Loucy (cell line): ENCODE measurements at regions not wholly inside any gene's neighbourhood (a gene's known extent, or its start where the extent isn't known, plus 50 kb on each side); places are given as distances from the start of the nearest gene placed in this dataset.

Source experiments
- H2AFZ ChIP-seq: fragments of 200-600 bp; sonication (generic); 2 replicates; pipeline ENCODE4 v1.6.0; 2016; ENCODE audit warnings: antibody characterized with exemption, mild to moderate bottlenecking, low read length, moderate library complexity
- H3F3A ChIP-seq: fragments of 200-600 bp; 2 replicates; pipeline ENCODE4 v1.6.0; 2016; ENCODE audit warnings: antibody characterized with exemption, low read depth, mild to moderate bottlenecking
- H3K27me3 ChIP-seq: fragments of 200-600 bp; sonication (generic); 2 replicates; pipeline ENCODE4 v1.6.1; 2014; ENCODE audit warnings: low read length, mild to moderate bottlenecking; ENCODE audit not compliant: insufficient read depth, poor library complexity, severe bottlenecking
- H3K36me3 ChIP-seq: fragments of 200-600 bp; sonication (generic); 2 replicates; pipeline ENCODE4 v1.6.1; 2016; ENCODE audit warnings: low read length; ENCODE audit not compliant: insufficient read depth
- H3K4me1 ChIP-seq: fragments of 200-600 bp; sonication (generic); 2 replicates; pipeline ENCODE4 v1.5.1; 2014; ENCODE audit warnings: low read length, mild to moderate bottlenecking; ENCODE audit not compliant: insufficient read depth, poor library complexity, severe bottlenecking
- H3K4me2 ChIP-seq: fragments of 200-600 bp; sonication (generic); 2 replicates; pipeline ENCODE4 v1.6.0; 2014; ENCODE audit warnings: antibody characterized with exemption, low read length, low read depth, mild to moderate bottlenecking; ENCODE audit not compliant: poor library complexity, severe bottlenecking
- H3K4me3 ChIP-seq: fragments of 200-600 bp; sonication (generic); 2 replicates; pipeline ENCODE4 v1.5.1; 2014; ENCODE audit warnings: low read length, mild to moderate bottlenecking, mixed read lengths; ENCODE audit not compliant: poor library complexity, severe bottlenecking
- H3K79me2 ChIP-seq: fragments of 200-600 bp; sonication (generic); 2 replicates; pipeline ENCODE4 v1.6.1; 2014; ENCODE audit warnings: low read length; ENCODE audit not compliant: insufficient read depth
- H3K9ac ChIP-seq: fragments of 200-600 bp; sonication (generic); 2 replicates; pipeline ENCODE4 v1.6.0; 2014; ENCODE audit warnings: mild to moderate bottlenecking, low read depth, low read length, moderate library complexity; ENCODE audit not compliant: poor library complexity, severe bottlenecking
- H3K9me2 ChIP-seq: fragments of 200-600 bp; sonication (generic); replicated peaks from 2 replicates; pipeline ENCODE4 v1.6.1; 2016; ENCODE audit warnings: low read depth, low read length, mixed read lengths
- H3K9me3 ChIP-seq: fragments of 200-600 bp; sonication (generic); 2 replicates; pipeline ENCODE4 v1.6.1; 2014; ENCODE audit warnings: mild to moderate bottlenecking, antibody characterized with exemption, low read length, low read depth; ENCODE audit not compliant: insufficient read depth
- H4K20me1 ChIP-seq: fragments of 200-600 bp; sonication (generic); 2 replicates; pipeline ENCODE4 v1.6.0; 2014; ENCODE audit warnings: antibody characterized with exemption, low read length, mild to moderate bottlenecking; ENCODE audit not compliant: insufficient read depth, poor library complexity, severe bottlenecking
- CTCF ChIP-seq: fragments of 200-600 bp; sonication (generic); conservative IDR thresholded peaks from 2 replicates; pipeline ENCODE4 v1.5.1; 2014; ENCODE audit warnings: mild to moderate bottlenecking, antibody characterized with exemption, low read length
- EZH2phosphoT487 ChIP-seq: fragments of 200-600 bp; IDR thresholded peaks from 2 replicates; pipeline ENCODE4 v1.6.1; 2018; ENCODE audit warnings: antibody characterized with exemption, mild to moderate bottlenecking, moderate library complexity, borderline replicate concordance

GRCh38 chr5:15387931-15388524, 112.0 kb upstream of the FBXL7 start:
- Histone ChIP-seq H3K9me3 (no peaks in the 10 kb centered on the region), H3K4me2 (no peak overlapping the region), H3K4me3 (no peak overlapping the region), H3K27me3 (no peaks in the 10 kb centered on the region), H3F3A (no peaks in the 10 kb centered on the region), H3K9ac (no peak overlapping the region), H2AFZ (no peak overlapping the region), H3K79me2 (no peaks in the 10 kb centered on the region), H3K9me2 (no peaks in the 10 kb centered on the region), H3K4me1 (no peaks in the 10 kb centered on the region), H3K36me3 (no peaks in the 10 kb centered on the region), H4K20me1 (no peaks in the 10 kb centered on the region)
- TF ChIP-seq CTCF: no peak
- no peak for TF ChIP-seq EZH2phosphoT487

- Histone ChIP-seq H2AFZ (no peak overlapping the region), H3K4me1 (no peaks in the 10 kb centered on the region), H4K20me1 (no peaks in the 10 kb centered on the region), H3K36me3 (no peaks in the 10 kb centered on the region), H3K9ac (no peak overlapping the region), H3K9me3 (no peaks in the 10 kb centered on the region), H3K9me2 (no peaks in the 10 kb centered on the region), H3K27me3 (no peaks in the 10 kb centered on the region), H3F3A (no peaks in the 10 kb centered on the region), H3K4me3 (no peak overlapping the region), H3K4me2 (no peak overlapping the region), H3K79me2 (no peaks in the 10 kb centered on the region)
- TF ChIP-seq EZH2phosphoT487 (no peak), CTCF (no peak)
Measured at GRCh38 chr5:15386122-15386521, 113.9 kb upstream of the FBXL7 start.

GRCh38 chr5:15385553-15385952, 114.4 kb upstream of the FBXL7 start:
- Histone ChIP-seq H3F3A (no peaks in the 10 kb centered on the region), H3K9me3 (no peaks in the 10 kb centered on the region), H4K20me1 (no peaks in the 10 kb centered on the region), H3K27me3 (no peaks in the 10 kb centered on the region), H3K79me2 (no peaks in the 10 kb centered on the region), H3K9ac (no peak overlapping the region), H3K36me3 (no peaks in the 10 kb centered on the region), H3K4me1 (no peaks in the 10 kb centered on the region), H3K4me3 (no peak overlapping the region), H3K4me2 (no peak overlapping the region), H2AFZ (no peak overlapping the region), H3K9me2 (no peaks in the 10 kb centered on the region)
- TF ChIP-seq EZH2phosphoT487 (no peak), CTCF (no peak)
